Lung microvascular endothelial cell (primary cell): ENCODE measurements at regions not wholly inside any gene's neighbourhood (a gene's known extent, or its start where the extent isn't known, plus 50 kb on each side); places are given as distances from the start of the nearest gene placed in this dataset.
"Not testable (repeated sequence)": the region's sequence is repeated elsewhere in the genome, so short reads cannot be mapped to it uniquely, and the experiment has no call there.

ENCODE experiments used
- DNase-seq, 2 donors: peaks; one replicate each; pipeline versions ENCODE4 v3.0.0 to v3.0.0-alpha.2; 2010; ENCODE audit warnings: low read depth in 2 of 2

- DNase-seq = no peak
These were observed 120.6 kb downstream of the TMEM167A start for GRCh38 chr5:82956600-82956999.

GRCh38 chr5:82952326-82952725 is 124.9 kb downstream of the TMEM167A start:
- no peak for DNase-seq

GRCh38 chr5:82944267-82944666 is 132.9 kb downstream of the TMEM167A start:
- DNase-seq = not testable (repeated sequence)

GRCh38 chr5:82942083-82942881 is 134.9 kb downstream of the TMEM167A start:
- no peak for DNase-seq

GRCh38 chr5:82938901-82939725 is 138.1 kb downstream of the TMEM167A start:
- DNase-seq = no peak

GRCh38 chr5:82932473-82933220 is 144.5 kb downstream of the TMEM167A start:
- not testable (repeated sequence) for DNase-seq

GRCh38 chr5:82931110-82931509 is 146.1 kb downstream of the TMEM167A start:
- DNase-seq = peak in 1 of 2 donors; percentile 17

GRCh38 chr5:82925061-82925411 is 152.2 kb downstream of the TMEM167A start:
- DNase-seq = no peak

GRCh38 chr5:82924226-82925060 is 152.8 kb downstream of the TMEM167A start:
- no peak for DNase-seq

GRCh38 chr5:82922086-82922734 is 155.0 kb downstream of the TMEM167A start:
- no peak for DNase-seq

- DNase-seq = no peak
These were observed 158.7 kb downstream of the TMEM167A start for GRCh38 chr5:82918311-82919031.

GRCh38 chr5:82917584-82917983 is 159.6 kb downstream of the TMEM167A start:
- no peak for DNase-seq

- no peak for DNase-seq
These were observed 163.2 kb downstream of the TMEM167A start for GRCh38 chr5:82913971-82914370.

- DNase-seq = no peak
These were observed 164.7 kb downstream of the TMEM167A start for GRCh38 chr5:82912462-82912861.

GRCh38 chr5:82911910-82912309 is 165.3 kb downstream of the TMEM167A start:
- no peak for DNase-seq

GRCh38 chr5:82910905-82911304 is 166.3 kb downstream of the TMEM167A start:
- DNase-seq = no peak

GRCh38 chr5:82910491-82910890 is 166.7 kb downstream of the TMEM167A start:
- DNase-seq = no peak

- DNase-seq = no peak
These were observed 167.4 kb downstream of the TMEM167A start for GRCh38 chr5:82909771-82910170.

GRCh38 chr5:82905986-82906385 is 171.2 kb downstream of the TMEM167A start:
- DNase-seq = no peak
